DMS114 treated with DMSO at 0.1 percent for 48 hours (cell line): ENCODE measurements at regions not wholly inside any gene's neighbourhood (a gene's known extent, or its start where the extent isn't known, plus 50 kb on each side); places are given as distances from the start of the nearest gene placed in this dataset.

Experiments
- DNase-seq: peaks from one replicate; lab custom pipeline; 2025; ENCODE audit not compliant: unreplicated experiment; lab: John Stamatoyannopoulos, UW

- DNase-seq: no peak
Observed at GRCh38 chr4:43343298-43343697, 450.8 kb downstream of the GRXCR1 start.

GRCh38 chr4:43345323-43345925 is 452.9 kb downstream of the GRXCR1 start:
- DNase-seq: no peak

GRCh38 chr4:43348591-43348990 is 456.1 kb downstream of the GRXCR1 start:
- no peak for DNase-seq

- DNase-seq: no peak
Observed at GRCh38 chr4:43351970-43352806, 459.7 kb downstream of the GRXCR1 start.

- DNase-seq: no peak
Observed at GRCh38 chr4:43352859-43353258, 460.3 kb downstream of the GRXCR1 start.

- DNase-seq: no peak
Observed at GRCh38 chr4:43353552-43353951, 461.0 kb downstream of the GRXCR1 start.

- DNase-seq: no peak
Observed at GRCh38 chr4:43356786-43357185, 464.3 kb downstream of the GRXCR1 start.

- no peak for DNase-seq
Observed at GRCh38 chr4:43357252-43357974, 464.9 kb downstream of the GRXCR1 start.

GRCh38 chr4:43360296-43360695 is 467.8 kb downstream of the GRXCR1 start:
- DNase-seq: no peak

GRCh38 chr4:43362875-43363636 is 470.5 kb downstream of the GRXCR1 start:
- no peak for DNase-seq

- no peak for DNase-seq
Observed at GRCh38 chr4:43369036-43369594, 476.6 kb downstream of the GRXCR1 start.

GRCh38 chr4:43373201-43373600 is 480.7 kb downstream of the GRXCR1 start:
- no peak for DNase-seq

GRCh38 chr4:43374216-43374751 is 481.8 kb downstream of the GRXCR1 start:
- no peak for DNase-seq

- DNase-seq: no peak
Observed at GRCh38 chr4:43379016-43379415, 486.5 kb downstream of the GRXCR1 start.

- no peak for DNase-seq
Observed at GRCh38 chr4:43380093-43380492, 487.6 kb downstream of the GRXCR1 start.

- no peak for DNase-seq
Observed at GRCh38 chr4:43391069-43391468, 498.6 kb downstream of the GRXCR1 start.

GRCh38 chr4:43394976-43395375 is 502.5 kb downstream of the GRXCR1 start:
- DNase-seq: no peak

GRCh38 chr4:43399726-43400125 is 507.2 kb downstream of the GRXCR1 start:
- DNase-seq: no peak

- no peak for DNase-seq
Observed at GRCh38 chr4:43402393-43402792, 509.9 kb downstream of the GRXCR1 start.

GRCh38 chr4:43410636-43411035 is 518.1 kb downstream of the GRXCR1 start:
- no peak for DNase-seq

- no peak for DNase-seq
Observed at GRCh38 chr4:43411226-43411625, 518.7 kb downstream of the GRXCR1 start.
